ENCODE measurements at regions not wholly inside any gene's neighbourhood (a gene's known extent, or its start where the extent isn't known, plus 50 kb on each side); places are given as distances from the start of the nearest gene placed in this dataset.

- TF ChIP-seq CTCF (IDR thresholded peaks at IDR 0.05; ENCODE audit: unreplicated experiment), result no peak
- no peak overlapping the region for H3K4me3 Mint-ChIP-seq (ENCODE audit: unreplicated experiment)
Observed at GRCh38 chr22:44634426-44635321, 67.3 kb upstream of the PRR5 start.

GRCh38 chr22:44633647-44634046 lies 68.4 kb upstream of the PRR5 start:
- Mint-ChIP-seq H3K9me3 (ENCODE audit: unreplicated experiment) (no peaks in the 10 kb centered on the region), H3K36me3 (ENCODE audit: low read depth, unreplicated experiment) (no peaks in the 10 kb centered on the region), H3K4me3 (ENCODE audit: unreplicated experiment) (no peak overlapping the region), H3K27ac (ENCODE audit: unreplicated experiment) (no peak overlapping the region), H3K4me1 (ENCODE audit: unreplicated experiment) (peaks cover 6% of the 10 kb centered on the region), H3K27me3 (ENCODE audit: unreplicated experiment) (no peaks in the 10 kb centered on the region)
- DNase-seq (ENCODE audit: low spot score), result no peak
- TF ChIP-seq CTCF (IDR thresholded peaks at IDR 0.05; ENCODE audit: unreplicated experiment), result no peak

More at GRCh38 chr22:44634426-44635321, 67.3 kb upstream of the PRR5 start:
- Mint-ChIP-seq H3K36me3 (ENCODE audit: low read depth, unreplicated experiment) (no peaks in the 10 kb centered on the region), H3K27ac (ENCODE audit: unreplicated experiment) (no peak overlapping the region), H3K9me3 (ENCODE audit: unreplicated experiment) (no peaks in the 10 kb centered on the region), H3K4me1 (ENCODE audit: unreplicated experiment) (peaks cover 11% of the 10 kb centered on the region), H3K27me3 (ENCODE audit: unreplicated experiment) (no peaks in the 10 kb centered on the region)
- no peak for DNase-seq (ENCODE audit: low spot score)

GRCh38 chr22:44632541-44633396 lies 69.2 kb upstream of the PRR5 start:
- Mint-ChIP-seq H3K9me3 (ENCODE audit: unreplicated experiment) (no peaks in the 10 kb centered on the region), H3K27me3 (ENCODE audit: unreplicated experiment) (peaks cover 4% of the 10 kb centered on the region), H3K4me1 (ENCODE audit: unreplicated experiment) (peaks cover 6% of the 10 kb centered on the region), H3K4me3 (ENCODE audit: unreplicated experiment) (no peak overlapping the region), H3K27ac (ENCODE audit: unreplicated experiment) (no peak overlapping the region), H3K36me3 (ENCODE audit: low read depth, unreplicated experiment) (no peaks in the 10 kb centered on the region)
- TF ChIP-seq CTCF (IDR thresholded peaks at IDR 0.05; ENCODE audit: unreplicated experiment), result no peak
- DNase-seq (ENCODE audit: low spot score), result no peak

- Mint-ChIP-seq H3K27ac (ENCODE audit: unreplicated experiment) (no peak overlapping the region), H3K4me3 (ENCODE audit: unreplicated experiment) (no peak overlapping the region), H3K4me1 (ENCODE audit: unreplicated experiment) (peaks cover 6% of the 10 kb centered on the region), H3K36me3 (ENCODE audit: low read depth, unreplicated experiment) (no peaks in the 10 kb centered on the region), H3K27me3 (ENCODE audit: unreplicated experiment) (peaks cover 4% of the 10 kb centered on the region), H3K9me3 (ENCODE audit: unreplicated experiment) (no peaks in the 10 kb centered on the region)
- no peak for TF ChIP-seq CTCF (IDR thresholded peaks at IDR 0.05; ENCODE audit: unreplicated experiment)
- DNase-seq (ENCODE audit: low spot score), result no peak
Observed at GRCh38 chr22:44630826-44631225, 71.2 kb upstream of the PRR5 start.
